ENCODE measurements at regions not wholly inside any gene's neighbourhood (a gene's known extent, or its start where the extent isn't known, plus 50 kb on each side); places are given as distances from the start of the nearest gene placed in this dataset.
A peak's percentile ranks its signal among the peaks of the same experiment; 100 is the strongest.
"Not testable (repeated sequence)": the region's sequence is repeated elsewhere in the genome, so short reads cannot be mapped to it uniquely, and the experiment has no call there.

DNA sequence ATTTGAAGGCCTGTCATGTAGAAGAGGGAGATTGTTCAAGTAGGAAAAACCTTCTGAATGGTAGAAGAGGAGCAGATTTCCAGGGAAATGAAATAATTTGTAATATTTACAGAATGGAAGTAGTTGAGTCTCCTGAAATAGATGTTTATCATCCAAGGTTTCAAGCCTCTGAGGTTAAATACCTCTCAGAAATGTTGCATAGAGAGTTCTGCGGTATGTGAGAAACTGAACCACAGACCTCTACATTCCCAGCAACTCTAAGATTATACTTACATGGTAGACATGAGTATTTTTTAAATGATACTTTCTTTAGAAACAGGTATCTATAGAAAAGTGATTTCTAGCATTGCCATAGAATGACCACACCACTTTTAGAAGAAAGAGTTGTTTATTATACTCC, 379.8 kb upstream of the FANCL start:
- DNase-seq = no peak

DNA sequence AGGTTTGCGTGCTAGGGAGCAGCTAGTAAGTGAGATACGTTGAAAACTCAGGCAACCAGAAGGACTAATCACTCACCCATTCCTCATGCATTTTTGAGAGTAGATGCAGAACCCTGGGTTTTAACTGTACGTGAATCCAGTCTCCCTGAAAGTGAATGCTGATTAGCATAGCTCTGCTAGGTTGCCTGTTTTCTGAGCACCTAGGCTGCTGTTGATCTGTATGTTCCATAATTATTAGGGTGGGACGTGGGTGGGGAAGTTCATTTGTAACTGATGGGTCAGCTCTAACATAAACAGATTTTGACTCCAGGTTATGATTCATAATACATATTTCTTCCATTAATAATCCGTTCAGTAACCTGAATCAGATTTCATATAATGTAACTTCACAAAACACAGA, 379.0 kb upstream of the FANCL start:
- no peak for DNase-seq

DNA sequence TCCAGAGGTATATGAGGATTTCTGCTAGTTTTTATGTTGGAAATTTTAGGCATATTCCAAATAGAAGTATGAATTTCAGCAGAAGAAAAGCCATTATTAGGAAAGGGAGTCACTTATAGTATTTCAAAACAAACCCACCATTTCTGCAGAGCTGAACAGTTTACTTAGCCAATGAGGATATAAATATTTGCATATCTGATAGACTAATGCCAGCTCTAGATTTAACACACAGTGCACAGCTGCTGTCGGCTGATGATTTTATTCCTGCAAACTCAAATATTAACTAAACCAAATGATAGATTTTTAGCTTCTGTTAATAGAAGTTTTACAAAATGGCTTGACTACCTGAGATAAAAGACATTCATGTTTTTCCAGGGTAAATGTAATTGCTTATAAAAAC, 375.8 kb upstream of the FANCL start:
- no peak for DNase-seq

DNA sequence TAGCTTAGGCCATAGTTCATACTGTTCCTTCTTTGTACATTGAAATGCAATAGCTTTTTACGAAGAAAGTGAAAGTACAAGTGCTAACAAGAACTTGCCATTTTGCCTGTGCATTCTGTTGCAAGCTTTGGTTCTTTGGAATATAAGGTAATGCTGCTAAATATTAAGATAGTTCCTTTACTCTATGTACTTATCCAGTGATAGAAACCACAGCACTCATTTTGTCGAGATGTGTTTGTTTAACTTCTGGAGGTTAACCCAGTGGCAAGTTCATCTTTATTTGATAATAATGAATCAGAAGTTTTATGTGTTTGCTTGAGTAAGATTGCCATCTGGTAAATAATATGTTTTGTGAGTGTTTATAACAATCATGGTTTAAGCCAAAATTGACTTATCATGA, 373.1 kb upstream of the FANCL start:
- DNase-seq = no peak

GRCh38 chr2:58612973-58613372, 371.8 kb upstream of the FANCL start:
- DNase-seq = no peak

DNA sequence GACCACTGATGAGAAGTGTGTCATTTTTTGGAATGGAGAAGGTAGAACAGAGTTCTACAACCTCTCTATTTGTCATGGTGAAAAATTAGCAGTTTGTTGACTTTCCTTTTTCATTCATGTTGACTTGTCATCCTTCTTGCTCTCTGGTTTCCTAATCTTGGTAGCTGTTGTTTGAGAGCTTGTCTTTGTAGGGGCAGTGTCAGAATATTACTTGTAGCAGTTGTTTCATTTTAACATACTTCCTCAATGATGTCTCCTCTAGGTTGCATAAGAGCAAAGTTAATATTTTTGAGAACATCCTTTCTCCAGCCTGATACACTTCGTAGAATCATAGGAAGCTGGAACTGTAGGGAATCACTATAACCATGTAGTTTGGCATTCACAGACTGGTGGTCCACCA, 368.2 kb upstream of the FANCL start:
- DNase-seq = no peak

- DNase-seq = no peak
These were observed 367.0 kb upstream of the FANCL start for GRCh38 chr2:58608146-58608545.

DNA sequence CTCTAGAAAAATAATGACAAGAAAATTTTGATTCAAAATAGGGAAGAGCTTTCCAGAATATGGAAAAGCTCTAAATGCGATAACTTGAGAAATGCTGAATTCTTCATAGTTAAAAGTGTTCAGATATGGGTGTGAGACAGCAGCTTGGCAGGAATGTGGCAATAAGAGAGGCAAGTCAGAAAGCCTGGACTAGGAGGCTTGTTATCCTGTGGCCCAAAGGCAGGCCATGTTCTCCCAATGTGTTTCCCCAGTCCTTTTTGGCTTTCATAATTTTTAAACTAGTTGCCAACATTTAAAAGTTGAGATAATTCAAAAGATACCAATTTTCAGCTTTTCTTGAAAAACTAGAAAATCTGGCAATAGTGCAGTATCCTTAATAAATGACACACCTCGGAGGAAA, 366.3 kb upstream of the FANCL start:
- DNase-seq = no peak

DNA sequence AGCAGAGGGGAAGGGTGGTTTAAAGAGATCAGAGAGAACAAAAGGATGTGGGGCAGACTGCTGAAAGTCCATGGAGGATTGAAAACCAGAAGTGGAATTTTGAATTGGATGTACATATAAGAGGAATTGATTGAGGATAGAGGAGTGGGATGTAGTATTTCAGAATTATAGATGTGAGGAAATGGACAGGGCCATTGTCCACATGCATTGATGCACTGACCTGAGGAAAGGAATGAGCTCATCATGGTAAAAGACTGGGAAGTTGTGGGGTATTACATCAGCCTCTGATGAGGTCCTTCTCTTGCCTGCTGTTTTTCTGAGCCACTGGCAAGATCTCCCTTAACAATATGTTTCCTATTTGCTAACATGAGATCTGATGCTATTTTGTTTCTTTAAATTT, 365.7 kb upstream of the FANCL start:
- no peak for DNase-seq

GRCh38 chr2:58604096-58604495, 363.0 kb upstream of the FANCL start:
- DNase-seq = no peak

DNA sequence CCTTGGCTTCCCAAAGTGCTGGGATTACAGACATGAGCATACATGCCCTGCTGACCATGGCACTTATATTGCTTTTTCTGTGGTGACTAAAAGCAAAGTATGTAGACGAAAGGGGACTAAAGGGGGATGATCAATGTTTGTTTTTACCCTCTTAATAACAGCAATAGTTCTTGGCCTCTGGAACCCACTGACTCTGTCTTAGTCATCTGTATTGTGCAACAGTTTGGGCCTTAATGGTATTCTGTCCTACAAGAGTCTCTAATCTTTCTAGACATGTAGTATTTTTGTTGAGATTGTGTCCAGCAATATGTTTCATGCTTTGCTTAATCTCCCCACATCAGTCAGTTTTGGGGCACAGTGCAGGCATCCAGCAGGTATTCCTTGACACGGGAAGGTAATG, 359.9 kb upstream of the FANCL start:
- DNase-seq = no peak

GRCh38 chr2:58598171-58598570, 357.0 kb upstream of the FANCL start:
- DNase-seq = no peak

DNA sequence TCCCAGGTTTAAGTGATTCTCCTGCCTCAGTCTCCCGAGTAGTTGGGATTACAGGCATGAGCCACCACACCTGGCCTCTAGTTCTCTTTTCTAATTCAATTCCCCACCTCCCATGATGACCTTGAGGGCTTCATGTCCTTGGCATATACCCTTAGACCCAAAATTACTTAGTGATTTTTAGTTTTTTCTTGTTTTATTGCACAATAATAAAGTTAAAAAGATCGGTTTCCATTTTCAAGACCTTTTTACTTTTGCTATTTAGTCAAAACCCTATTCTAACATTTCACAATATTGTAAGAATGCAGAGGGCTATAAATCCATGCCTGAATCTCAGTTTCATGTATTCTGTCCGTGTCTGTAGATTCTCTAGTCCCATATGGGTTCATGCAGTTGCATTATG, 354.6 kb upstream of the FANCL start:
- DNase-seq = no peak

- DNase-seq = no peak
These were observed 353.6 kb upstream of the FANCL start for GRCh38 chr2:58594762-58595161.

DNA sequence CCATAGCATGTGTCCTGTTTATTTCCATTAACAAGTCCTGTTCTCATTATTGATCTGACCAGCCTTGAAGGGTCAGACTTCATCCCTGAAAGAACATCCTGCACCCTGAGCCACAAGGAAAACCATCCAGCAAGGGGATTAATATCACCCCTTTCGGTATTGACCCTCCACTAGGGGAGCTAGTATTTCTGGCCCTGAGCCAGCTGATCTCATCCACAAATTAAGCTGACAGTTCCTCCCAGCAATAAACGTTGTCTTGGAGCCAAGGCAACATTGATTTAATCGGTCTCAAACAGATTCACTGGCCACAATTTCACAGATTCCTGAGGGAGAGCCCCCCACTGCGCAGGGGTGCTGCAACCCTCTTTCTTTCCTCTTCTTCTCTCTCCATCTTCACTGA, 353.1 kb upstream of the FANCL start:
- peak; percentile 19 for DNase-seq

DNA sequence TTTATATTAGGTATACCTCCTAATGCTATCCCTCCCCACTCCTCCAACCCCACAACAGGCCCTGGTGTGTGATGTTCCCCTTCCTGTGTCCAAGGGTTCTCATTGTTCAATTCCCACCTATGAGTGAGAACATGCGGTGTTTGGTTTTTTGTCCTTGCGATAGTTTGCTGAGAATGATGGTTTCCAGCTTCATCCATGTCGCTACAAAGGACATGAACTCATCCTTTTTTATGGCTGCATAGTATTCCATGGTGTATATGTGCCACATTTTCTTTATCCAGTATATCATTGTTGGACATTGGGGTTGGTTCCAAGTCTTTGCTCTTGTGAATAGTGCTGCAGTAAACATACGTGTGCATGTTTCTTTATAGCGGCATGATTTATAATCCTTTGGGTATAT, 345.1 kb upstream of the FANCL start:
- not testable (repeated sequence) for DNase-seq

- no peak for DNase-seq
These were observed 344.1 kb upstream of the FANCL start for GRCh38 chr2:58585233-58585632.

- no peak for DNase-seq
These were observed 343.5 kb upstream of the FANCL start for GRCh38 chr2:58584606-58585118.

- DNase-seq = no peak
These were observed 337.2 kb upstream of the FANCL start for GRCh38 chr2:58578276-58578675.

DNA sequence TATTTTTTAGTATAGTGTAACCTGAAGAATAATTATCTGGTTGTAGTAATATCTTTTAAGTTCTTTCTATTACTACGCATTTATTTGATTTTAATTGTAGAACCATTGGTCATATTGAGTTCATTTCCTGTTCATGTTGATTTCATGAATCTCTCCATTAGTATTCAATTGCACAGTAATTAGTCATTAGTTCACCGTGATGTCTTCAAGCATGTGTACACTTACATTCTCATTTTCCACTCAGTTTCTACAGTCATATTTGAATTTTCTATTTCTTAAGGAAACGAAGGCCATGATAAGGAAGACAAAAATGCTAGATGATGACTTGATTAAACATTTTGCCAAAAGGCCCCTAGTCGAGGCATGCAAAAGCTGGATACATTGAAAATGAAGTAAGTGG, 333.7 kb upstream of the FANCL start:
- no peak for DNase-seq

DNA sequence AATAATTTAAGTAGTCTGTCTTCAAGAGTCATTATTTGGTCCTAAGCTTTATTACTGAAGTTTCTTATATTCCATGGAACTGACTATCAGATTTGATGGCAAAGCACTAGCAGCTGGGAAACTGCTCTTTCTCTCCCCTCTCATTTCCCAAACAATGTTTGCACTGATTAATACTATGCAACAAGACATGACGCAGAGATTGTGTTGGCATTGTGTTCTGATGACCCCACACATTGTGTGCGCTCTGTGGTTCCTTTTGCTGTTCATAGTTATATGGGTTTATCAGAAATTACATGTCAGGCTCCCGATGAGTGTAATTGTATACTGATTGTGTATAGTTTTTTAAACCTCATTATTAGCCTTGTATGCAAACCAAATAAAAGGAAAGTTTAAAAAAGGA, 331.6 kb upstream of the FANCL start:
- DNase-seq = no peak

- DNase-seq = peak; percentile 50
These were observed 330.2 kb upstream of the FANCL start for GRCh38 chr2:58571181-58571852.

DNA sequence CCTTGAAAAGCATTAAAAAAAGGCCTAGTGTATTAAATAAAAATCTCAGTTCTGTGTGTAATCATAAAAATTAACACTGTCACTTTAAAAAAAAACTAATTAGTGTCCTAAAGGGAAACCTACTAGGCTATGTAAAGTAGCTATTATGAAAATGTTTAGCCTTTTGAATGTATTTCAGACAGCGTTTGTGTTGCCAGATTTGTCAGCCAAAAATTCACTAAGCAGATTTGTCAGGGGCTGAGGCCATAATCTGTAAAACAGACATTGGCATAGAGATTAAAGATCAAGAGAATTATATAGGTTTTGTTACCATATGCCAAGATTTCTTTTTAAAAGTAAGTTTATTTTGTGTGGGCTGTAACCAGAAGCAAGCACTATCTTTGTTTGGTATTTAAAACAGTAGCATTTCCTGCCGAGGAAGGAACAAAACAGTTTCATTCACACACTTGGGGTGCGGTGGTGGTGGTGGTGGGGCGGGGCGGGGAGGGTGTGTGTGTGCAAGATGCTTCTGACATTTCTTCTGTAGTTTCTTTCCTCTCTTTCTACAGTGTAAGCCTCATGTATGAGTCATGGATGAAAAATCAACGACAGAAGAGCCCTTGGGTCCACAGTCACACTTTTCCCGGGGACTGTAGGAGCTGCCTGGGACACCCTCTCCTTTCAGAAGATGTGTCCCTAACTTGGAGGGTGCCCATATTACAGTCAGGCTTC, 328.5 kb upstream of the FANCL start:
- no peak for DNase-seq

- DNase-seq = no peak
These were observed 327.8 kb upstream of the FANCL start for GRCh38 chr2:58568901-58569300.

- no peak for DNase-seq
These were observed 321.2 kb upstream of the FANCL start for GRCh38 chr2:58562276-58562675.
